SKM-1 treated with dmso at 0.1 percent for 144 hours (cell line): ENCODE measurements at regions not wholly inside any gene's neighbourhood (a gene's known extent, or its start where the extent isn't known, plus 50 kb on each side); places are given as distances from the start of the nearest gene placed in this dataset.

Experiments used
- DNase-seq: peaks from one replicate; lab custom pipeline; 2025; ENCODE audit not compliant: unreplicated experiment; lab: John Stamatoyannopoulos, UW

DNA sequence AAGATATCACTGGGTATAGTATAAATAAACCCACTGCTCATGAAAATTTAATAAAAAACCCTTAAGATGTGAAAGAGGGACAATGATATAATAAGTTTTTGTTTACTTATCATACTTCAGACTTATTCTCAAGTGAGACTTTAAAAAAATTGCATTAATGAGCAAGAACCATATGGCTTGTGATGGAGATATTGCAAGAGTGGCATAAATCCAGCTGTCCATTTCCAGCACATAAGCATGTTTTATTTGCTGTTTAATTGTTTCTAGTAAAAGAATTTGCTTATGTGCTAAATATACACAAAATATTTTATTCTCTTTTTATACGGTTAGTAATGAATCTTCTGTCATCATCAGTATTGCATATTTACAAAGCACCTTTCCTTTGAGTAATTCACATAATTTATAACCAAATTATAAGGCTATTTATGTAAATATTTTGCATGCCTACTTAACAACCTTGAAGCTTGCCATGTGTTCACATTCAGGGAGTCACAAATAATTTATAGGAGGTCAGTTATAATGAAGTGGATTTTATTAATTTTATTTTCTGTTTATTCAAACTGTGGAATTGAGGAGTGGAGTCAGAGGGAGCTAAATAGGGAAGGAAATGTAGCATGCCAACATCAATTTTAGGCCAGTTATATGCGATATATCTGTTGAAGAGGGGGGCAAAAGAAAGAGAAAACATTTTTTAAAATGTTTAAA lies 318.5 kb upstream of the CWC22 start:
- no peak for DNase-seq

DNA sequence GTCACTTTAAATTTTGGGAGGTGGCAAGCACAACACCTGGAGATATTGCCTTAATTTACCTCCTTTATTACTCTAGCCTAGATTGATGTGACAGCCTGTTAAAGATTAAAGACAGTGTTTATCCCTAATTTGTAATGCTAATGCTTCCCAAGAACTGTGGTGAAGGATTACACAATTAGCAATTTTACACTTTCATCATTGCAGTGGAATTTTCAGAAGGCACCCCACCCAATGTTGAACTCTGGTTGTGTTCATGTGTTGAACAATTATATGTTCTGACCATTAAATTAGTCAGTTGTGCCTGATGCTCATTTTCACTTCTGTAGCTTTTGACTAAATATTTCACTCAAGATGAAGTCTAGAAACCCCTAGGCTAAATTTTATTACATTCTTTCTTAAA lies 317.1 kb upstream of the CWC22 start:
- no peak for DNase-seq

DNA sequence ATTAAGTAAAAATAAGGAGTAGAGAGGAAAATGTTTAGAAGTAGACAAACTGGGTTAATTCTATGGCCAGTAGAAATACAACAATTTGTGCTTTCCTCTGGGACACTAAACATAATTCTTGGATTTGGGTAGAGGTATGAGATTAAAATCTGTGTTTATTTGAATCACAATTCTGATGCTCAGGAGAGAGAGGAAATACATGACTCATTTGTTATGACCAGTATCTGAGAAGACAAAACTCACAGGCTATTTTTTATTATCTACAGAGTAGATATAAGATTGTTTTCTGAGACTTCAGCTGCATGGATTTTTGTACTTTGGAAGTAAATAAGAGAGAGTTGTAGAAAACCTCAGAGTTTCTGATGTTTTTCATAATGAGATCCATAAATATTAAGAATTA lies 315.7 kb upstream of the CWC22 start:
- no peak for DNase-seq

DNA sequence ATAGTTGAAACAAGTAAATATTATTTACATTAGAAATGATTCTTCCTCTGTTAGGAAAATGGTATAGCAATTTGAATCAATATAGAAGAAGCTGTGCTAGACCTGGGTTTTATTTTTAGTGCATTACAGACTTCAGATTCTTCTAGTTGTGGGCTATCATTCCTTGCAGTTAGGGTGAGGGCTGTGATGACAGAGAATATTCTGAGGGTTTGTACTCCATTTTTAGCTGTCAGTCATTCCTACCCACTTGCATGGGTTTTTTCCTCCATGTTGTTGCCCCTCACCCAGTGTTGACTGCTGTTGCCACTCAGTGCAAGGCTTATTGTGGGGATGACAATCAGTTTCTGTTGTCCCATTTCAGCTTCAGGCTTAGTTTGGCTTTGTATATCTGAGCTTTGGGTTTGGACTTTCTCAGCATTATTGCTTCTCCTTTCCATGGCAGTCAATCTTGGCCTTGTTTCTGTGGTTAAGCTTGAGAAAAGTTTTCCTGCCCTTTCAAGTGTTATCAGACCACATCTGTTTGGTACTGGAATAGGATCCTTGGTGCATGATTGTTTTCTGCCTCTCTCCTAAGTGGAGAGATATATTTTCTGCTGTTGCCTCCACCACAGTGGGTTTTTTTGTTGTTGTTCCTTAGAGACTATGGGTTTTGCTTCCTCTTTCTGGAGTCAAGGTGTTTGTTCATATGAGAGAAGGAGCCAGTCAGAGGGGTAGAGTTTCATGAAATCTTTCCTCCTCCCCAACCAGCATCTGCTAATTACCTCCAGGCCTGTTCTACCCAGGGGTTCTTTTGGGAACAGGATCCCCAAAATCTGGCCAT lies 312.7 kb upstream of the CWC22 start:
- DNase-seq = no peak

DNA sequence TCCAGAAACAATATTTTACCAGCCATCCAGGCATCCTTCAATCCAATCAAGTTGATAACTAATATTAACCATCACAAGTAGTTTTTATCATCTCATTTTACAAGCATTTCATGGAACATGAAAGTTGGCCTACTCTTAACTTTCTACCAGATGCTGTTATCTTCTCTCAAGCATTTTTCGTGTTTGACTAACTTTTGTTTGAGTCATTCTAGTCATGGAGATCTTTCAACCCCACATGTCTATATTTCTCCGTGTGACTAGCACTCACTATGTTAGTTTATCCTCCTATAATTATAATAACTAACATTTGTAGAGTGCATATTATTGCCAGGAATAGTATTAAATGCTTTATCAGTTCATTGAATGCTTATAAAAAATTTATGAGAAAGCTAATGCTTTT lies 307.0 kb upstream of the CWC22 start:
- no peak for DNase-seq

DNA sequence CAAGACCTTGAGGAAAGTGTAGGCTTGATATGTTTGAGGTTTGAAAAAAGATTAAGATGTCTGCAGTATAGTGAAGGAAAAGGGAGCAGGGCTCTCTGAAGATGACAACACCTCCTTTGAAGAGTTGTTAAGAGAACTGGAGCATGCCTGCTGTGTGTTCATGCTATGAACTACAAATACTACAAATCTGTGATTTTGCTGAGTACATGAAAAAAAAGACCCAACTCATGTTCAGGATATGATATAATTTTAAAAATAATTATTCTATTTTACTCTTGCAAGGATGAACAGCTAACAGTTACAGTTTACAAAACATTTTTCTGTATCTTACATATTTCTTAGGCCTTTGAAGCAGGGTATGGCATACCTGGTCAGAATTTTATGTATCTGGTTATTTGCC lies 305.4 kb upstream of the CWC22 start:
- no peak for DNase-seq

DNA sequence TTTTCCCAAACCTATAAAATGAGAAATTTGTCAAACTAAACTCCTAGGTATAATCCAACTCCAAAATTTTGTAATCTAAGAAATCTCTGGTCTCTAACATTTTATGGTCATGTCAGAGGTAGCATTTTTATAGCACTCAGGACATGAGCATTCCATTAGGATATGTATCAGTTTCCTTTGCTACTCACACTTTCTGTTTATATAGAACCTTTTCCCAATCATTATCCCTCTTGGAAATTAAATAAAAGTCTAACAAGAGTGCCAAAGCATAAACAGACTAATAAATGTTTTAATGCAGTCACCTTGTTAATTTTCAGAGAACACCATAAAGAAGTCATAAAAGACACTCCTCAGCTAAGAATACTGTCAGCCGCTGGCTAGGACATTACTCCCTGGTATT lies 300.0 kb upstream of the CWC22 start:
- no peak for DNase-seq

DNA sequence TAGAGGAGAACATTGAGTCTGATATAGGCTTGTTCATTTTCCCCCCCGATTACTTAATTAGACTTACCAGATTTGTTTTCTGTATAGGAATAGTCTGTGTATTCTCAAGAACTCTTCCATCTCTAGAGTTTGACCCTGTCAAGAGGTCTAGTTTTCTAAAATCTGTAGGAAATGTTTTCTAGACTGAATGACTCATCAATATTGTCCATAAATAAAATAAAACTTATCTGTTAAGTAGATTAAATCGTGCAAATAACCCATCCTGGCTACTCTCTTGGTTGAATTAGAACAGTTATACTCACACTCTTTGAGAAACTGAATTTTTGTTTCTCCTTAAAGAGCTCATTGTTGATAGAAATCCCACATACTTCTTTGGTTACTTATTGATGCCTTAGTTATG lies 299.2 kb upstream of the CWC22 start:
- DNase-seq = no peak

DNA sequence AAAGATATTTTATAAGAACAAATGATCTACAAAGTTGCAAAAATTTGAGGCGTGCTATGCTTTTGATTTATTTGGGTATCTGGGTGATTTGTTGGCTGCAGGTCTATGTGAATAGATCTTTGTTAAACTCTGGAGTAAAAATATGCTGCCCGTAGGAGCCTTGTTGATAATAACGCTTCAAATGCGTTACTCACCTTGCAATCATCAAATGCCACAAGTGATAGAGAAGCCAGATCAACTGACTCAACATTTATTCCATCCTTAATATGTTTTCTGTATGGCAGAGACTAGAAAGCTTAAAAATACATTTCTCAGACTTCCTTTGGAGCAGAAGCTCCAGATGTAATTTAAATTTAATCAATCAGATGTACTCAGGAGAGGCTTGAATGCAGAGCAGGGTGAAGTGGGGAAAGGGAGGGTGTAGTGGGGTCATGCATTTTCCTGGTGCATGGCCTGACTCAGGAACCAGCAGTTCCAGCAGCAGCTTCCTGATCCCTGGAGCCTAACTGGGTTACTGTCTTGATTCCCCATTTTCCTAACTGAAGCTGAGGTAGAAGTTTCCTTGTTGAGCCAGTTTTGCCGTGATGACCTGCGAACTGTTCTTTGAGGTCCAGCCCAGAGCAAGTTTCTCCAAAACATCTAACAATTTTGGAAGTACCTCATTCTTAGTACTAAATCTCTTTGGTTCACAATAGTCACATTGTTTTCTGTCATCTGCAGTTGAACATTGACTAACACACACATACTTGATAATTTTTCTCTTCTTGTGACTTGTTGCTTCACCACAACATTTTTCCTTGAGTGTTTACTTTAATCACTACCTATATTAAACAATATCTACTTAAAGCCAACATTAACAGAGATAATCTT lies 284.7 kb upstream of the CWC22 start:
- DNase-seq = no peak

DNA sequence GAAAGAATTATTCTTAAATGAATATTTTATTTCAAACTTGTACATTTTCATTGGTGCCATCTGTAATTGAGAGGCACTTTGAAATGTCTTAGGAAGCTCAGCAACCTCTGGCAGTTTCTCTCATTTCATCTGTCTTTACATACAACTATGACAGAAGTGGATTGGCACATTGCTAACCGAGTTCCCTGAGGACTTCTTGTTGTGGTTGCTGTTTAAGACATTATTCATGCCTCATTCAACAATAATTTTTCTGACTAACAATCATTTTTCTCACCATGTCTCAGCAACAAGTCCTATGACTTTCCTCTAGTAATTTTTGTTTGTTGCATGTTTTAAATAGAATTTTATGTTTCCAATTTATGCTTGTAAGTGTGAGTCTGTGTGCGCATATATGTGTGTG lies 284.0 kb upstream of the CWC22 start:
- no peak for DNase-seq

DNA sequence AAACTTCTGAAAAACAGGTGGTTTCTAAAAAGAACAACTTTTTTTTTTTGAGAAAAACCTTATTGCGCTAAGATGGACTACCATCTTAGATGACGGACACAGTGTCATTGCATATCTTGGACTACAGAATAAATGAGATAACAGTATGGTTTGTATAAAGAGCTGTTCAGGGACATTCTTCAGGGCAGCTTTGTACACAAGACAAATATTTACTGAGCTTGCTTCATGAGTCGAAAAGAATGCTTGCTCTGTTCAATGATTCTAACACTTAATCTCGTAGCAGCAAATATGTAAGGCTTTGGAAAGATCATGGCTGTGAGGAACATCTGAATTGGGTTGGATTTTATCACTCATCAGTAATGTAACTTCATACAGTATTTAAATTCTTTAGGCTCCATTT lies 282.5 kb upstream of the CWC22 start:
- DNase-seq = no peak

DNA sequence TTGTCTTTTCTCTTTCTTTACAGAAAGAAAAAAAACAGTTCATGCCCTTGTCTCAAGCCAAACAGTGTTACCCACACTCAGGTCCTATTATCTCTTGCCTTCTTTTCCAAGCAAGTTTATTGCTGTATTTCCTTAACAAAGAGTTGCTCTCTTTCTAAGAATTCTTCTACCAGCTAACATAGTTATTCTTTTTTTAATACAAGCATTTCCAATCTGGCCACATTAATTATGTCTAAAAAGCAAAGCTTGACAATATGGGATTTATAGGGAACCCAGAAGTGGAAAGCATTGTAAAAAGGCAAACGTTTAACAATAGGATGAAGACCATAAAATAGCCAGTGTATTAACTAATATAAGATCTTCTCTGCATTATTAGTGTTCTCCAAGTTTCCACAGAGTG lies 272.5 kb upstream of the CWC22 start:
- DNase-seq = no peak

DNA sequence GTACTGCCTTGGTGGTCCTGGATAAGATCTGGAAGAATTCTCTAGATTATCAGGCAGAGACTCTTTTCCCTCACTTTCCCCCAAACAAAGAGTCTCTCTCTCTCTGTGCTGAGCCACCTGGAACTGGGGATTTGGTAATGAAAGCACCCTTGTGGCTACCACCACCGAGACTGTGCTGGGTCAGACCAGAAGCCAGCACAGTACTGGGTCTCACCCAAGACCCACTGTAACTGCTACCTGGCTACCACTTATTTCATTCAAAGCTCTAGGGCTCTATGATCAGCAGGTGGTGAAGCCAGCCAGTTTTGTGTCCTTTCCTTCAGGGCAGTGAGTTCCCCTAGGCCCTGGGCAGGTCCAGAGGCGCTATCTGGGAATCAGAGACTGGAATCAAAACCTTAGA lies 269.6 kb upstream of the CWC22 start:
- DNase-seq = no peak

DNA sequence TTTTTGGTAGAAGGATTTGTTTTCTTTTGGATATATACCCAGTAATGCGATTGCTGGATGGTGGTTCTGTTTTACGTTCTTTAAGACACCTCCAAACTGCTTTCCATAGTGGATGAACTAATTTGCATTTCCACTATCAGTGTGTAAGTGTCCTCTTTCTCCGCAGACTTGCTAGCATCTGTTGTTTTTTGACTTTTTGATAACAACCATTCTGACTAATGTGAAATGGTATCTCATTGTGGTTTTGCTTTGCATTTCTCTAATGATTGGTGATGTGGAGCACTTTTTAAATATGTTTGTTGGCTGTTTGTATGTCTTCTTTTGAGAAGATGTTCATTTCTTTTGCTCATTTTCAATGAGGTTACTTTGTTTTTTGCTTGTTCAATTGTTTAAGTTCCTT lies 260.9 kb upstream of the CWC22 start:
- DNase-seq = no peak

DNA sequence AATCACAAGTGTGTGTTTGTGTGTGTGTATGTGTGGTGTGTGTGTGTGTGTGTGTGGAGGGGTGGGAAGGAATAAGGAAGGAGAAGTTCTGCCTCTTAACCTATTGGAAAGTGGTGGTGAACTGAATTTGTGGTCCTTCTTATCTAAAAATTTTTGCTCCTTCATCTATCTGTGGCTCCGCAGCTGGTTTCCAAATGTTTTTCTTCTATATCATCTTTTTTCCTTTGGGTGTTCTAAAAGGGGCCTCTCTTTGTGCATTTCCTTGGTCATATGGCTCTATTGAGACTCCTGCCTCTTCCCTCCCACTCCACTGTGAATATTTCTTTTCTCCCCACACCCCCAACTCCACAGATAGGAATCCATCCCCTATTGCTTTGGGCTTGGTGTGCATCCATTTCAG lies 254.9 kb upstream of the CWC22 start:
- DNase-seq = no peak

DNA sequence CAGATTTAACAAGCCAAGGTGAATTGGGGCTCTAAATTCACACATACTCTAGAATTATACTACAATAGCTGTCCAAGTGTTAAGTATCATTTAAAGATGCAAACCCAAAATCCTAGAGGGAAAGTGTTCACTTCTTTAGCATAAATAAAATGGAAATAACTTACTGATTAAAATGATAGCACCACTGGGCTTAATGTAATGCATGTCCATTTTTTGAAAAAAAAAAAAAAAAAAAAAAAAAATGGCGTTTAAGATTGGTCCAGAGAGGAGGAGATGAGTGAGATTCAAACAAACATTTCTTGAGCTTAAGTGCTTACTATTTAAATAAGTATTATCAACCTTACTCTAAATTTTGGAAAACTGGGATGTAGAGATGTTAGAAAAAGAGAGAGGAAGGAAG lies 251.5 kb upstream of the CWC22 start:
- no peak for DNase-seq

DNA sequence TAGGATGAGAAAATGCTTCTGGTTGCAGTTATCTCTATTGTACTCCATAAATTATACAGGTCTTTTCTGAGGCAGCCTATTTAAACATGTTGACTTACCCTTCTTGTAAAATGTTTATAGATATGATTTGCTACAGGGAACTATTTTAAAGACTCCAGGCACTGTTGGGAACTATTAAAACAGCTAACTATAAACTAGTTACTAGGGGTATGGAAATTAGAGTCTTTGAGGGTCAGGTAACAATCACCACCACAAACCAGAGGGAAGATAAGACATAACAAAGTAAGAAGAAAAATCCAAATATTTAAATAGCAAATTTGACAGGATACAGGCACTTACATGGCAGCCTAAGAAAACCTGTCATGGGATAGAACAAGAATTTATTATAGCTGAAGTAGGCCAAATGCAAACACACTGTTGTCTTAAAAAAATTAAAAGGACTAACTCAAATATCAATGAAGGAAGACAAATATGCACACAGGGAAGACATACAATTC lies 251.0 kb upstream of the CWC22 start:
- DNase-seq = no peak

DNA sequence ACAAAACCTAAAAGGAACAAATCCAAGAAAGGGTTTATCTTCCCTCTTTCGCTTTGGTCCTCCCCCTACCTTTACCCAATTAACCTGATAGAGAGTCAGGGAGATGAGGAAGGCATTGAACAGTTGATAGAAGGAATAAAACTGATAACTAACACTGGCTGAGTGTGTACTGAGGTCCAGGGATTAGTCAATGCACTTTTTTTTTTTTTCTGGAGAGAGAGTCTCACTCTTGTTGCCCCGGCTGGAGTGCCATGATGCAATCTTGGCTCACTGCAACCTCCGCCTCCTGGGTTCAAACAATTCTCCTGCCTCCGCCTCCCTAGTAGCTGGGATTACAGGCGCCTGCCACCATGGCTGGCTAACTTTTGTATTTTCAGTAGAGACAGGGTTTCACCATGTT lies 250.2 kb upstream of the CWC22 start:
- no peak for DNase-seq

DNA sequence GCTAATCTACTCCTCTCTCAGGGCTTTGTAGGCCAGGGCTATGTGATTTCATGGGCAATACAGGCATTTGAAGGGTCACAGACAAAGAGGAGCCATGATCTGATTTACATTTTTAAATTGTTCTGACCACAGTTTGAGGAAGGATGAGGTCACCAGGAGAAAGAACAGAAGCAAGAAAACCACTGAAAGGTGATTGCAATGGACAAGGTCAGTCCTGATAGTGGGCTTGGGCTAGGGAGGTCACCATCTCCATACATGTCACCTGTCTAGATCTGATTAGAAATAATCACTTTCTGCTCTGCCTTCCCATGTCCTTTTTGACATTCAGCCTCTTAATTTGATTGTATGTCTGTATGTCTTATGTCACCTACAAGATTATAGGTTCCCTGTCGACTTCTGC lies 248.9 kb upstream of the CWC22 start:
- no peak for DNase-seq

DNA sequence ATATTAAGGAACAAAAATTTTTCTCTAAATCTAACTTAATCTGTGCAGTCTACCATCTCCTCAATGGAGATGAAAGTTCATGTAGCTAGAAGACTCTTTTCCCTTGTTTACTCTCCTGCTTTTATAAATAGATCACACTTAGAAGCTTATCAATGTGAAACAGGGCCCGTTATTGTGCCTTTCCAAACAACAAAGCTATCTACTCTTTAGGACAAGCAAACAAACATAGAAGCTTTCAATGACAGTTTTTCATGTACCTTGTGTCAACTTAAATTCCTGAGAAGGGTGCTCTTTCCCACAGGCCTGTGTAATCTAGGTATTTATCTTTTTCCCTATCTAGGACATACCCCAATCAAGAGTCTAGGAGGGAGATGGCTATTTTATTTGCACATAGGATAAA lies 247.8 kb upstream of the CWC22 start:
- DNase-seq = no peak

DNA sequence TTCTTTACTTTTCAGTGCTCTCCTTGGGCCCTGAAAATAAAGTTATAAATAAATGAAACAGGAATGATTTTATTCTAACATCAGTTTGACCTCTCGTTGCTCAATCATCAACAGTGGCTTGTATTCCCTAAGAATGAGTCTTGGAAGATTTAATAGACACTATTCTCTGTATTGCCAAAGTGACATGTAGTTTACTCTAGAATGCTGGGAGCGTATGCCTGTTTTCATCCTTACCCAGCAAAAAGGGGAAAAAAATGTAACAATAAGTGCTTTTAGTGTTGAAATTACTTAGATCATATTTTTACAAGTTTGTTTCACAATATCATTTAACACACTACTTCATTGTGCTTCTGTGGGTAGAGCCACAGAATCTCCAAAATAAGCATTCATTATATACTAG lies 240.6 kb upstream of the CWC22 start:
- no peak for DNase-seq

DNA sequence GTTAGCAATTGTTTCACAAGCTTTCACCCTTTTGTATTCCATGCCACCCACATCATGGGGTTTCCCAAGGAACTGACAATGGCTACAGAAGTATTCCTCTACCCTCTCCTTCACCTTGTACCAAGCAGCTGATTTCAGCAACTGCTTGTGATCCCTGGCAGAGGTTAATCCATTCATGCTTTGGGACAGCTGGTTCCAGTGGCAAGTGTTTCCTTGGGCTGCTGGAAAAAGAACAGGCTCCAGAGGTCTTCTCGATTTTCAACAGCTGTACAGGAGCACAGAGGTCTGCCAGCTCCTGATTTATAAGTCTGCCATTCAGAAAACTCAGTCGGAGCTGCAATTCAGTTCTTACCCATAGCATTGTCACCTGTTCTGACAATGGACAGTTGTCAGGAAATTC lies 239.2 kb upstream of the CWC22 start:
- DNase-seq = no peak
